GM10248 (cell line): ENCODE measurements at regions not wholly inside any gene's neighbourhood (a gene's known extent, or its start where the extent isn't known, plus 50 kb on each side); places are given as distances from the start of the nearest gene placed in this dataset.

Experiments used
- CTCF ChIA-PET: fragments of 300-600 bp; sonication (Branson Sonifier 250); formaldehyde crosslinking; extraction: SDS; loops from one replicate; lab custom pipeline; 2021; ENCODE audit warnings: antibody characterized with exemption; lab: Yijun Ruan, JAX
- POLR2A ChIA-PET: fragments of 350-650 bp; sonication (Branson Sonifier 250); formaldehyde crosslinking; extraction: SDS; loops from one replicate; lab custom pipeline; 2020; ENCODE audit warnings: antibody characterized with exemption; lab: Yijun Ruan, JAX
- DNase-seq: peaks from one replicate; pipeline ENCODE4 v3.0.0; 2012; ENCODE audit errors: extremely low spot score
- TF ChIP-seq, protein P1 (sequence below): IDR thresholded peaks from 2 replicates; pipeline ENCODE4 v1.5.1; 2012; ENCODE audit warnings: mild to moderate bottlenecking, low read depth; ENCODE audit errors: extremely low read depth, missing control alignments, control extremely low read depth

DNA sequence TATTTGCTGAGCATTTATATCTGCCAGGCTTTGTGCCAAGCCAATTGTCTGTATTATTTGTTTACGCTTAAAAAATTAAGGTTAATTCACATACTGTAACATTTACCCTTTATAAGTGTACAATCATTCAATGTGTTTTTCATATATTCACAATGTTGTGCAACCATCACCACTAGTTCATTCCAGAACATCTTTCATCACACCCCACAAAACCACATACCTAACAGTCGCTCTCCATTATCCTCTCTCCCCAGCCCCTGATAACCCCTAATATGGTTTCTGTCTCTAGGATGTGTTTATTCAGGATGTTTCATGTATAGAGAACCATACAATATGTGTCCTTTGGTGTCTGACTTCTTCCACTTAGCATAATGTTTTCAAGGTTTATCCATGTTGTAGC lies 234.1 kb downstream of the INSIG2 start:
- DNase-seq: no peak
- POLR2A ChIA-PET: no interaction called here
- TF ChIP-seq, protein P1, sequence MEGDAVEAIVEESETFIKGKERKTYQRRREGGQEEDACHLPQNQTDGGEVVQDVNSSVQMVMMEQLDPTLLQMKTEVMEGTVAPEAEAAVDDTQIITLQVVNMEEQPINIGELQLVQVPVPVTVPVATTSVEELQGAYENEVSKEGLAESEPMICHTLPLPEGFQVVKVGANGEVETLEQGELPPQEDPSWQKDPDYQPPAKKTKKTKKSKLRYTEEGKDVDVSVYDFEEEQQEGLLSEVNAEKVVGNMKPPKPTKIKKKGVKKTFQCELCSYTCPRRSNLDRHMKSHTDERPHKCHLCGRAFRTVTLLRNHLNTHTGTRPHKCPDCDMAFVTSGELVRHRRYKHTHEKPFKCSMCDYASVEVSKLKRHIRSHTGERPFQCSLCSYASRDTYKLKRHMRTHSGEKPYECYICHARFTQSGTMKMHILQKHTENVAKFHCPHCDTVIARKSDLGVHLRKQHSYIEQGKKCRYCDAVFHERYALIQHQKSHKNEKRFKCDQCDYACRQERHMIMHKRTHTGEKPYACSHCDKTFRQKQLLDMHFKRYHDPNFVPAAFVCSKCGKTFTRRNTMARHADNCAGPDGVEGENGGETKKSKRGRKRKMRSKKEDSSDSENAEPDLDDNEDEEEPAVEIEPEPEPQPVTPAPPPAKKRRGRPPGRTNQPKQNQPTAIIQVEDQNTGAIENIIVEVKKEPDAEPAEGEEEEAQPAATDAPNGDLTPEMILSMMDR: no peak
- CTCF ChIA-PET: no interaction called here

DNA sequence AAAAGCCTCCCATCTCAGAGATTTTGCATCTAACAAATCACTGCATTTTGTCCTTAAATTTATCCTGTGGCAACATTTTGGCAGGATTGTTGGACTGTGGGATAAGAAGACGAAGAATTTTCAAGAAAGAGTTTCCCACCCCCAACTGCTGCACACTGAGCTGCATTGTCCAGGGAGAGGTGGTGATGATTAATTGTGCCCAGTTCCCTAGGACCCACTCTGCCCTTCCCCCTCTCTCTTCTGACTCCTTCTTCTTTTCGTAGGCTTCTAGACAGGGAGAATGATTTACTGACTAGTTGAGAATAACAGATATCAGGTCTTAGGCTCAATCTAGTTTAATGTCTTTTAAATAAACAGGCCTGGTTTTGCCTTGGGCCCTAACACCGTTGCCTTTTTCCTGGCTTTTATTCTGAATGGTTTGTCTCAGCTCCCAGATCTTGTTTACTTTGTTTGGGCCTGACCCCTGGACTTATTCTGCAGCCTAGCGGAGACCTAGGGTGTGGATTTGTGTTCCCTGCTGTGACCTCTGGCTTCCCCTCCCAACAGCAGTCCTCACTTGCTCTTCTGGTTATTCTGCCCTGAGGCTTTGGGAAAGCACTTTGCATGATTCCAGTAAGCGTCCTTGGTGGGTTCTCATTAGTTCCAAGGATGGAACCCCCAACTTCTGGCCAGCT lies 233.3 kb downstream of the INSIG2 start:
- DNase-seq: no peak
- TF ChIP-seq, protein P1: no peak

DNA sequence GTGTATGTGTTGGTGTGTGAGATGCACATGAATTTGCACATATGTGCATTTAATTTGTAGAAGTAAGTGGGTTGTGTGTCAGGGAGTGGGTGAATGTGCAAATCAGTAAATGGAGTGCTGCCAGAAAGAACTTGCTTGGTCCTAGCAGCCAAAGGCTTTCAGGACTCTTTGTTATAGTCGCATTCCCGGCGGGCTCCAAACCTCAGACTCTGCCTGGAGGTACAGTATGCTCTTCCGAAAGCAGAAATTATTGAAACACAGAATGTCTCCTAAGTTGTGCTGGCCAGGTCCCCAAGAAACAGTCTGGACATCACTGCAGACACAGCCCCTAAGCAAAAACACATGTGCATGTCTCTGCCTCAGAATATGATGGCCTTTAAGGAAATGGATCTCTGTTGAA lies 232.4 kb downstream of the INSIG2 start:
- no peak for DNase-seq
- TF ChIP-seq, protein P1: no peak
- ChIA-PET POLR2A (no interaction called here), CTCF (no interaction called here)

More for the DNA sequence above, 233.3 kb downstream of the INSIG2 start:
- ChIA-PET POLR2A (no interaction called here), CTCF (no interaction called here)

DNA sequence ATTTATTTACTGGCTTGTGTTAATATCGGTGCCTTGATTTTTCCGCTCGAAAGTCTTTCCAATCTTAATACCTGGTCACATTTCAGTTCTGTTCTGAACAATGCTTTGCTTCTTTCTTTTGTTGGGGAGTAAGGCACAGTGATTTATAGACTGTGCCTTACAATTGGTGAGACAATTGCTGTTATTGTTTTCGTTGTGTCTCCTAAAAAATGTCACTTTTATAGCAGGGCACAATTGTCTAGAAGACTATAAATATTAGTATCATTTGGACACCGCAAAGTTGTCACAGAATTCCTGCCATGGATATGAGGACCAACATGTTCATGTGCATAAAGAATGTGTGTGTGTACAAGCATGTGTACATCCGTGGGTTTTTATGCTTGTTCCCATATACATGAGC lies 231.9 kb downstream of the INSIG2 start:
- no peak for DNase-seq
- CTCF ChIA-PET: no interaction called here
- POLR2A ChIA-PET: no interaction called here
- TF ChIP-seq, protein P1: no peak

DNA sequence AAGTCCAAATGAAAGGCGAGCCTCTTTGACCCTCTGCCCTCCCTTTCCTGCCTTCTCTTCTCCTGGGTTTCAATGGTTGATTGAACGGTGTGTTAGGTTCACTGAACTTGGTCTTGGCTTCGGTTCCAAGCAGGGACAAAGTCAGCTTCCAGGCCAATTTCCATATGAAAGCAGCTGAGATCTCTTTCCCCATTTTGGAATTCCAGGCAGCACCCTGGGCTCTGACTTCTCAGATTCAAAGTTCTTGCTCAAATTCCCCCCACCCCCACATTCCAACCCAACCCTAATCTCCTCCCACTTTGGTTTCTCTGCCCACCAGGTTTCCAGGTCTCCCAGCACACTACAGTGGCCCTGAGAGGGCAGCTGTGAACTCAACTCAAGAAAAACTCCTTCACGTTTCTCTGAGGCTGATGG lies 231.0 kb downstream of the INSIG2 start:
- CTCF ChIA-PET: interaction anchor here (1.0 kb wide), 1 partner anchor 15 kb away, joined by 3 read pairs; no protein-coding TSS in a partner anchor
- POLR2A ChIA-PET: no interaction called here
- TF ChIP-seq, protein P1: no peak
- no peak for DNase-seq

DNA sequence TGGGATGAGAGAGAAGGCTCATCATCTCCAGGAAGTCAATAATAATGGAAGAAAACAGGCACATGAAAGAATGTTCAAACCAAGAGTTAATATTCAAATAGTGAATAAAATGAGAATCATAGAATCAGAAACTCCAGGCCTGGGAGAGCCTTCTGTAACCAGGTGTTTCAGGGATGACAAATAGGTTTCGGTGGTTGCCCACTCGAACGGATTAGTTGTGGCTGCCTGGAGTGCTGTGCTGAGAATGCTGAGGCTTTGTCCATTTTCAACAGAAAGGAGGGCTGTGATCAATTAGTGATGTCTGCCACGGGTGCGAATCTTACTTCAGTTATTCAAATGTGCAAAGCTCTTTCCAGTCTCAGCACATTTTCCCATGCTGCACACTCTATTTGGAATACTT lies 227.3 kb downstream of the INSIG2 start:
- TF ChIP-seq, protein P1: no peak
- ChIA-PET CTCF (interaction anchor here (1.8 kb wide), 1 partner anchor 15 kb away, joined by 3 read pairs; no protein-coding TSS in a partner anchor), POLR2A (no interaction called here)
- no peak for DNase-seq
